ENCODE measurements at regions not wholly inside any gene's neighbourhood (a gene's known extent, or its start where the extent isn't known, plus 50 kb on each side); places are given as distances from the start of the nearest gene placed in this dataset.

DNA sequence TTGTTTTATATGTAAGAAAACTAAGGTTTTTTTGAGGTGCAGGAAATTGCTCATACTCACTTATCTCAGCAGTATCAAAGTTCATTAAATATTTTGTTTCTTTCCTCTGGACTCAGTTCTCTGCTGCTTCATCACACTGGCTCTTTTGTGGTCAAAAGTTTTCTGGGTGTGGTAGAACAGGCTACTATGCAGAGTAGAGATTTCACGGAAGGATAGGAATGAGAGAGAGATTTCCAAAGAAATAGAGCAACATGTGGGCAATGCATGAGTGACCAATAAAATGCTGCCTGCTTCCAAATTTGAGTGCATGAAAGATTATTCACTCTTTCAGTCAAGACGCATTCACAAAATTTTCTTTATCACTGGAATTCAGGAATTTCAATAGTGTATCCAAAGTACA lies 577.3 kb upstream of the SEMA6D start:
- TF ChIP-seq, protein P1, sequence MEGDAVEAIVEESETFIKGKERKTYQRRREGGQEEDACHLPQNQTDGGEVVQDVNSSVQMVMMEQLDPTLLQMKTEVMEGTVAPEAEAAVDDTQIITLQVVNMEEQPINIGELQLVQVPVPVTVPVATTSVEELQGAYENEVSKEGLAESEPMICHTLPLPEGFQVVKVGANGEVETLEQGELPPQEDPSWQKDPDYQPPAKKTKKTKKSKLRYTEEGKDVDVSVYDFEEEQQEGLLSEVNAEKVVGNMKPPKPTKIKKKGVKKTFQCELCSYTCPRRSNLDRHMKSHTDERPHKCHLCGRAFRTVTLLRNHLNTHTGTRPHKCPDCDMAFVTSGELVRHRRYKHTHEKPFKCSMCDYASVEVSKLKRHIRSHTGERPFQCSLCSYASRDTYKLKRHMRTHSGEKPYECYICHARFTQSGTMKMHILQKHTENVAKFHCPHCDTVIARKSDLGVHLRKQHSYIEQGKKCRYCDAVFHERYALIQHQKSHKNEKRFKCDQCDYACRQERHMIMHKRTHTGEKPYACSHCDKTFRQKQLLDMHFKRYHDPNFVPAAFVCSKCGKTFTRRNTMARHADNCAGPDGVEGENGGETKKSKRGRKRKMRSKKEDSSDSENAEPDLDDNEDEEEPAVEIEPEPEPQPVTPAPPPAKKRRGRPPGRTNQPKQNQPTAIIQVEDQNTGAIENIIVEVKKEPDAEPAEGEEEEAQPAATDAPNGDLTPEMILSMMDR (conservative IDR thresholded peaks at IDR 0.05; ENCODE audit: control insufficient read depth, insufficient read depth, low read depth, low read length) = no peak
- DNase-seq (ENCODE audit: low read depth) = no peak
- no peak overlapping the region for H3K4me3 ChIP-seq (ENCODE audit: control insufficient read depth, low read depth, low read length)

DNA sequence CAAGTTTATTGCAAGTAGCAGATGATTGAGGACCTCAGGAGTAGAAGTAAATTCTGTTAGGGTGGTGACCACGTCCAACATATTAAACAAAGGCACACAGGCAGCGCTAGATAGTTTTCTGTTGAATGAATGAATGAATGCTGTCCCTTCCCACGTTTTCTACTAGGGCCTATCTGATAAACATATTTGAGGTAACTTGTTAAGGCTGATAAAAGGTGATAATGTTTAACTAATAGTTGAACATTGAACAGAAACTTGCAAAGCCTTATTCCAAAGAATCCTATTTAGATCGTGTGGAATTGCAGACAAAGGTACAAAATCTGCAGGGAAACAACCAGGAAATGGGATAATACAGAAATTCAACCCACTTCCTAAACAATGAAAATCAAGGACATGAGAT lies 559.5 kb upstream of the SEMA6D start:
- TF ChIP-seq, protein P1 (conservative IDR thresholded peaks at IDR 0.05; ENCODE audit: control insufficient read depth, insufficient read depth, low read depth, low read length) = no peak
- H3K4me3 ChIP-seq (ENCODE audit: control insufficient read depth, low read depth, low read length) = no peak overlapping the region
- DNase-seq (ENCODE audit: low read depth) = no peak

DNA sequence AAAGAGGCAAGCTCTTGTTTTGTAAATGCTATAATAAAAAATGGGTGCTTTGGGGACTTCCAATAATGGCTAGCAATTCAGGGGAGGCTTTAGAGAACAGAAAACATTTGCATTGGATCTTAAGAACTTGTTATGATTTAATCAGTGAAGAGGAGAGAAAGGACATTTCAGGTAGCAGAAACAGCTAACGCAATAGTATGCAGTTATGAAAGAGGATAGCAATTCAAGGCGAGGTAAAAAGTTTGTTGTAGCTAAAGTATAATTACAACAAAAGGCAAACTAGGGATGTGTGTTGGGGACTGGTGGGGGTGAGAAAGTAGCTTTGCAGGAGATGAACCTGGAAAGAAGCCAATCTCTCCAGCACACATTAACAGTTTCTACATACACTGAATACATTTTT lies 558.7 kb upstream of the SEMA6D start:
- TF ChIP-seq, protein P1 (conservative IDR thresholded peaks at IDR 0.05; ENCODE audit: control insufficient read depth, insufficient read depth, low read depth, low read length) = no peak
- no peak overlapping the region for H3K4me3 ChIP-seq (ENCODE audit: control insufficient read depth, low read depth, low read length)
- no peak for DNase-seq (ENCODE audit: low read depth)

DNA sequence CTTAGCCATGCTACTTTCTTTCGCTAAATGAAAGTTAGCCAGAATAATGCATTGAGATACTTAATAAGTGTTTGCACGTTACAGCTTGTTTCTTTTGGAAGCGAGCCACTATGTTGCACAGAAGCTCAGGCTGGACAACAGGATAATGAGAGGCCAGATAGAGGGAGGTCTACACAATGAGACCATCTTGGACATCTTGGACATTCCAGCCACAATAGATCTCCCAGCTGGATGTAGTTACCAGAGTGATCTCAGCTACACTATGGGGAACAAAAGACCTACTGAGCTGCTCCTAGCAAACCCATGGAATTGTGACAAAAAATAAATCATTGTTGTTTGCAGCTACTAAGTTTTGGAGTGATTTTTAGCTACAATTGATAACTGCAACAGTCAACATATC lies 540.1 kb upstream of the SEMA6D start:
- DNase-seq (ENCODE audit: low read depth) = no peak
- TF ChIP-seq, protein P1 (conservative IDR thresholded peaks at IDR 0.05; ENCODE audit: control insufficient read depth, insufficient read depth, low read depth, low read length) = no peak
- H3K4me3 ChIP-seq (ENCODE audit: control insufficient read depth, low read depth, low read length) = no peak overlapping the region

DNA sequence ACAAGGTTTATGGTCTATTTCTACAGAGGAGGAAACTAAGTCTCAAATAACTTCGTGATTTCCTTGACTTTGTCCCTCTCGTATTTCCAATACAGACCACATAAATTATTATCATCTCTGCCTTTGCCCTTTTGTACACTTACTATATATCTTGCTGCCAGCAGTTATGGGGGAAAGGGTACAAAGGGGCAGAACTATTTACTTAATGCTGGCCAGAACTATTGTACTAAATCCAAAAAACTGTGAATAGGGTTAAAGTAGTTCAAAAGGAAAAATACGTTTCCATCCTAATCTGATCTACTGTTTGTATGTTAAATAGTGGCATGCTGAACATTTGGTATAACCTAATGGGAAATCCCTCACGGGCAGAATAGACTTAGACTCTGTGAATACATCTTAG lies 537.3 kb upstream of the SEMA6D start:
- TF ChIP-seq, protein P1 (conservative IDR thresholded peaks at IDR 0.05; ENCODE audit: control insufficient read depth, insufficient read depth, low read depth, low read length) = no peak
- no peak overlapping the region for H3K4me3 ChIP-seq (ENCODE audit: control insufficient read depth, low read depth, low read length)
- DNase-seq (ENCODE audit: low read depth) = no peak

DNA sequence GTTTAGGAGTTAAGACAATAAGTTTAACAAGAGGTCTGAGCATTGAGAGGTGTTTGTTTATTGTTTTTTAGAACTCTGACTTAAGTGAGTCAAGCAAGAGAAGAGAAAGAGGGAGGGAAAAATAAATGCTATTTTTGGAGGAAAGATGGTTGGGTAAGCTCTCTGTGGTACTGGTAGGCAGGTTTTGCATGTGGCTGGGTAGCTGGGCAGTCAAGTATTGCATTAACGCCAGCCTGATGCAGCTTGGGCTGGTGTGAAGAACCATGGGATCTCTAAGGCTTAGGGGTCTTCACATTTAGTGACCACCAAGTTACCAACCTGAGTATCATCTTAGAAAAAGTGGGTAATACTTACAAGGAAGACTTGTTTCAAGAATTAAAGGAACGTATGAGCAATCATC lies 534.5 kb upstream of the SEMA6D start:
- TF ChIP-seq, protein P1 (conservative IDR thresholded peaks at IDR 0.05; ENCODE audit: control insufficient read depth, insufficient read depth, low read depth, low read length) = no peak
- no peak overlapping the region for H3K4me3 ChIP-seq (ENCODE audit: control insufficient read depth, low read depth, low read length)
- DNase-seq (ENCODE audit: low read depth) = no peak
